Tibial artery (tissue), 4 donors: ENCODE measurements at regions not wholly inside any gene's neighbourhood (a gene's known extent, or its start where the extent isn't known, plus 50 kb on each side); places are given as distances from the start of the nearest gene placed in this dataset.
"Not testable (repeated sequence)": the region's sequence is repeated elsewhere in the genome, so short reads cannot be mapped to it uniquely, and the experiment has no call there.

Source experiments
- DNase-seq, 2 donors: peaks; one replicate each; pipeline ENCODE4 v3.0.0-alpha.2; 2019
- H3K27ac ChIP-seq, 2 donors: fragments of 200-600 bp; sonication (generic) in 1 of 2; 1 replicate in 1 of 2; 2 replicates in 1 of 2; pipeline ENCODE4 v1.5.1; 2018 to 2019; ENCODE audit warnings: mild to moderate bottlenecking in 1 of 2
- H3K27me3 ChIP-seq, 2 donors: fragments of 200-600 bp; sonication (generic) in 1 of 2; one replicate each; pipeline versions ENCODE4 v1.5.1 to v1.6.0; 2016 to 2019
- H3K36me3 ChIP-seq, 3 donors: fragments of 200-600 bp; sonication (generic) in 2 of 3; one replicate each; pipeline ENCODE4 v1.5.1; 2016 to 2019; ENCODE audit warnings: mild to moderate bottlenecking in 2 of 3
- H3K4me1 ChIP-seq, 4 donors: fragments of 200-600 bp; sonication (generic) in 2 of 4; 1 replicate in 3 of 4; 2 replicates in 1 of 4; pipeline ENCODE4 v1.5.1; 2016 to 2019
- H3K4me3 ChIP-seq, 2 donors: fragments of 200-600 bp; sonication (generic) in 1 of 2; 1 replicate in 1 of 2; 2 replicates in 1 of 2; pipeline ENCODE4 v1.5.1; 2018 to 2019; ENCODE audit warnings: mild to moderate bottlenecking in 2 of 2
- H3K9me3 ChIP-seq, 3 donors: fragments of 200-600 bp; sonication (generic) in 1 of 3; one replicate each; pipeline ENCODE4 v1.5.1; 2016 to 2019
- CTCF ChIP-seq, 2 experiments: fragments of 200-600 bp in 1 of 2; fragments of 450-650 bp in 1 of 2; IDR thresholded peaks; one replicate each; pipeline ENCODE4 v1.5.1; 2017 to 2019; ENCODE audit warnings: antibody characterized with exemption in 2 of 2, mild to moderate bottlenecking in 1 of 2, moderate library complexity in 1 of 2
- intact Hi-C: fragments of 100-400 bp; cut with DNase I; formaldehyde crosslinking; loops from one replicate; pipeline ENCODE4 v1.15.0; 2023; ENCODE audit warnings: low total_unique reads

- Histone ChIP-seq H3K27ac (no peak overlapping the region), H3K4me1 (no peaks in the 10 kb centered on the region), H3K36me3 (no peaks in the 10 kb centered on the region), H3K9me3 (no peaks in the 10 kb centered on the region), H3K4me3 (no peak overlapping the region), H3K27me3 (no peaks in the 10 kb centered on the region)
- no peak for DNase-seq
- intact Hi-C loops: no loop called here
- no peak for TF ChIP-seq CTCF (IDR thresholded peaks at IDR 0.05)
Measured at GRCh38 chr2:62627667-62628066, 77.8 kb upstream of the EHBP1 start.

DNA sequence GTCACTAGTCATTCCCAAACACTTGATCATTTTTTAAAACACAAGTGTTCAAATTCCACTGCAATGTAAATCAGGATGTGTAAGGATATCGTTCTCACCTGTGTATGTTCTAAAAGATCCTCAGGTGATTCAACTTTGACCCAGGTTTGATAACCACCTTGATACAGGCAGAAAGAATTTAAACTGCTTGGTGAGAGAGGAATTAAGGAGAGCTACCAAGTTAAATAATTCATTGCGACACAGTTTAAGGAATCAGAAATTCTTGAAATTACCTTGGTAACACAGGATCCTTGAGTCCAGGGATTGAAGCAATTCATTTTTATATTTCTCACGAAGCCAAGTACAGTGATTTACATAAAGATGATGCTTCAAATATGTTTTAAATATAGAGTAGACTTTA, 80.7 kb upstream of the EHBP1 start:
- no peak overlapping the region for H3K27ac ChIP-seq
- no peak for DNase-seq
- no peak for TF ChIP-seq CTCF (IDR thresholded peaks at IDR 0.05)
- no peaks in the 10 kb centered on the region for H3K36me3 ChIP-seq
- no peak overlapping the region for H3K4me3 ChIP-seq
- H3K9me3 ChIP-seq: peaks cover 0 to 10% (median 0%) of the 10 kb centered on the region in 3 donors
- intact Hi-C loops: no loop called here
- no peaks in the 10 kb centered on the region for H3K27me3 ChIP-seq
- H3K4me1 ChIP-seq: no peaks in the 10 kb centered on the region

DNA sequence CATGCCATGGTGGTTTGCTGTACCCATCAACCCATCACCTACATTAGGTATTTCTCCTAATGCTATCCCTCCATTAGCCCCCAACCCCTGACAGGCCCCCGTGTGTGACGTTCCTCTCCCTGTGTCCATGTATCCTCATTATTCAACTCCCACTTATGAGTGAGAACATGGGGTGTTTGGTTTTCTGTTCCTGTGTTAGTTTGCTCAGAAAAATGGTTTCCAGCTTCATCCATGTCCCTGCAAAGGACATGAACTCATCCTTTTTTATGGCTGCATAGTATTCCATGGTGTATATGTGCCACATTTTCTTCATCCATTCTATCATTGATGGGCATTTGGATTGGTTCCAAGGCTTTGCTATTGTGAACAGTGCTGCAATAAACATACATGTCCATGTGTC, 89.0 kb upstream of the EHBP1 start:
- H3K27me3 ChIP-seq, DNase-seq, H3K27ac ChIP-seq, H3K4me1 ChIP-seq, intact Hi-C loops, H3K4me3 ChIP-seq, H3K36me3 ChIP-seq: not testable (repeated sequence)
- peaks cover 0 to 12% (median 5%) of the 10 kb centered on the region in 3 donors for H3K9me3 ChIP-seq

DNA sequence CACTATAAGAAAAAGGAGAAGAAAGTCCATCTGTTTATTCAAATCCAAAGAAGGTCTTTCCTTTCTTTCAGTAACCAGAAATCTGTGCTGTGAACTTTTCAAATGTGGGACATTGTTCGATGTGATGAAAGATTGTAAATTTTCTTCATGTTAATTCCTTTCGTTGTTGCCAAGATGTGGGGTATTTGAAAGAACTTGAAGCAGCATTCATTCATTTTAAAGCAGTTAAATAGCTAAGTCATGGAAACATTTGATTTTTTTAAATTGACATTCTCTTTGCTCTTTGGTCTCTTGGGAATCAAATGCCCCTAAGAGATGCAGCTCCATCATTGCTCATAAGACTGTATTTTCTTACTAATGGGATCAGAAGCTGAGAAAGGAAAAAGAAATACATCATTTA, 93.7 kb upstream of the EHBP1 start:
- no peaks in the 10 kb centered on the region for H3K27me3 ChIP-seq
- intact Hi-C loops: no loop called here

GRCh38 chr2:62605471-62605870, 99.5 kb upstream of the TMEM17 start:
- DNase-seq, H3K4me3 ChIP-seq, H3K9me3 ChIP-seq, intact Hi-C loops, H3K27me3 ChIP-seq, H3K36me3 ChIP-seq, H3K27ac ChIP-seq, H3K4me1 ChIP-seq: not testable (repeated sequence)

More for the DNA sequence above, 93.7 kb upstream of the EHBP1 start:
- TF ChIP-seq CTCF (IDR thresholded peaks at IDR 0.05): no peak
- no peaks in the 10 kb centered on the region for H3K36me3 ChIP-seq
- peaks cover 0 to 7% (median 0%) of the 10 kb centered on the region in 4 donors for H3K4me1 ChIP-seq
- no peak overlapping the region for H3K27ac ChIP-seq
- H3K4me3 ChIP-seq: no peak overlapping the region
- DNase-seq: no peak
- no peaks in the 10 kb centered on the region for H3K9me3 ChIP-seq

- Histone ChIP-seq H3K27ac (no peak overlapping the region), H3K4me1 (no peaks in the 10 kb centered on the region), H3K9me3 (peaks cover 0 to 9% (median 0%) of the 10 kb centered on the region in 3 donors), H3K36me3 (no peaks in the 10 kb centered on the region), H3K27me3 (no peaks in the 10 kb centered on the region), H3K4me3 (no peak overlapping the region)
- no peak for TF ChIP-seq CTCF (IDR thresholded peaks at IDR 0.05)
- no peak for DNase-seq
- intact Hi-C loops: no loop called here
Measured at GRCh38 chr2:62604336-62604735, 98.3 kb upstream of the TMEM17 start.

- Histone ChIP-seq H3K4me3 (no peak overlapping the region), H3K27ac (no peak overlapping the region), H3K36me3 (no peaks in the 10 kb centered on the region), H3K27me3 (no peaks in the 10 kb centered on the region), H3K4me1 (no peaks in the 10 kb centered on the region), H3K9me3 (peaks cover 0 to 9% (median 0%) of the 10 kb centered on the region in 3 donors)
- DNase-seq: no peak
- intact Hi-C loops: no loop called here
- no peak for TF ChIP-seq CTCF (IDR thresholded peaks at IDR 0.05)
Measured at GRCh38 chr2:62603154-62603712, 97.2 kb upstream of the TMEM17 start.

GRCh38 chr2:62599674-62600410, 93.8 kb upstream of the TMEM17 start:
- H3K27me3 ChIP-seq, H3K27ac ChIP-seq, H3K9me3 ChIP-seq, DNase-seq, H3K36me3 ChIP-seq, intact Hi-C loops, H3K4me3 ChIP-seq, H3K4me1 ChIP-seq: not testable (repeated sequence)
